Gastrocnemius medialis (tissue), 4 donors: ENCODE measurements at regions not wholly inside any gene's neighbourhood (a gene's known extent, or its start where the extent isn't known, plus 50 kb on each side); places are given as distances from the start of the nearest gene placed in this dataset.

Experiments used
- ATAC-seq, 2 donors: fragments of 150-250 bp; one replicate each; pipeline ENCODE4 v1.9.1; 2016
- DNase-seq, 2 donors: peaks; one replicate each; pipeline ENCODE4 v3.0.0-alpha.2; 2019
- H3K27ac ChIP-seq, 4 donors: fragments of 200-600 bp; sonication (generic); 1 replicate in 1 of 4; 2 replicates in 3 of 4; pipeline ENCODE4 v1.5.1; 2016 to 2018; ENCODE audit warnings: mild to moderate bottlenecking in 2 of 4, moderate library complexity in 1 of 4
- H3K27me3 ChIP-seq, 3 donors: fragments of 200-600 bp; sonication (generic) in 2 of 3; 1 replicate in 1 of 3; 2 replicates in 2 of 3; pipeline versions ENCODE4 v1.5.1 to v1.6.0; 2016 to 2019; ENCODE audit warnings: mild to moderate bottlenecking in 1 of 3, moderate library complexity in 1 of 3
- H3K36me3 ChIP-seq, 2 donors: fragments of 200-600 bp; sonication (generic) in 1 of 2; one replicate each; pipeline ENCODE4 v1.5.1; 2017 to 2018
- H3K4me1 ChIP-seq, 2 donors: fragments of 200-600 bp; sonication (generic) in 1 of 2; one replicate each; pipeline ENCODE4 v1.5.1; 2016 to 2017; ENCODE audit warnings: mild to moderate bottlenecking in 2 of 2
- H3K4me3 ChIP-seq, 4 donors: fragments of 200-600 bp; sonication (generic) in 3 of 4; 1 replicate in 1 of 4; 2 replicates in 3 of 4; pipeline ENCODE4 v1.5.1; 2016 to 2019; ENCODE audit warnings: mild to moderate bottlenecking in 2 of 4
- H3K9me3 ChIP-seq, 3 donors: fragments of 200-600 bp; sonication (generic) in 2 of 3; 1 replicate in 1 of 3; 2 replicates in 2 of 3; pipeline ENCODE4 v1.5.1; 2016 to 2019
- CTCF ChIP-seq, 5 experiments: fragments of 450-650 bp in 3 of 5; fragments of 200-600 bp in 2 of 5; sonication (generic) in 2 of 5; IDR thresholded peaks in 4 of 5; conservative IDR thresholded peaks in 1 of 5; 1 replicate in 4 of 5; 2 replicates in 1 of 5; pipeline ENCODE4 v1.5.1; 2016 to 2019; ENCODE audit warnings: antibody characterized with exemption in 5 of 5, mild to moderate bottlenecking in 3 of 5, moderate library complexity in 3 of 5
- POLR2A ChIP-seq, 2 donors: fragments of 450-650 bp; IDR thresholded peaks; one replicate each; pipeline ENCODE4 v1.6.1; 2017; ENCODE audit warnings: antibody characterized with exemption in 2 of 2, mild to moderate bottlenecking in 2 of 2, moderate library complexity in 2 of 2
- in situ Hi-C, 4 donors: fragments of 200-750 bp; cut with MboI; loops; one replicate each; pipeline versions ENCODE4 v1.15.0 to v1.8.0; 2017; ENCODE audit warnings: low sequenced_read_pairs in 4 of 4
- intact Hi-C: fragments of 100-400 bp; cut with DNase I; formaldehyde crosslinking; loops from one replicate; pipeline ENCODE4 v1.15.1; 2023; ENCODE audit warnings: low total_unique reads

- no peaks in the 10 kb centered on the region for H3K36me3 ChIP-seq
- ATAC-seq: no peak
- H3K27me3 ChIP-seq: no peaks in the 10 kb centered on the region
- in situ Hi-C loops: loop anchor here (25.0 kb wide), 1 partner anchor 276 kb away; the partner anchor contains the start of gene GADD45G (in 4 of the 4)
- H3K9me3 ChIP-seq: no peaks in the 10 kb centered on the region
- peaks cover 42 to 47% of the 10 kb centered on the region in 2 donors for H3K4me1 ChIP-seq
- no peak overlapping the region for H3K4me3 ChIP-seq
- DNase-seq: no peak
- TF ChIP-seq POLR2A (IDR thresholded peaks at IDR 0.05): no peak
- TF ChIP-seq CTCF (IDR thresholded peaks at IDR 0.05 in 4 of 5, conservative IDR thresholded peaks at IDR 0.05 in 1 of 5): no peak
- H3K27ac ChIP-seq: no peak overlapping the region
- intact Hi-C loops: loop anchor here (10.0 kb wide), 1 partner anchor 404 kb away; no protein-coding TSS in a partner anchor
Measured at GRCh38 chr9:89888677-89889076, 283.9 kb downstream of the GADD45G start.

- TF ChIP-seq CTCF (IDR thresholded peaks at IDR 0.05 in 4 of 5, conservative IDR thresholded peaks at IDR 0.05 in 1 of 5) (no peak), POLR2A (IDR thresholded peaks at IDR 0.05) (no peak)
- Histone ChIP-seq H3K4me3 (no peak overlapping the region), H3K4me1 (peaks cover 36 to 41% of the 10 kb centered on the region in 2 donors), H3K27ac (no peak overlapping the region), H3K36me3 (no peaks in the 10 kb centered on the region), H3K9me3 (no peaks in the 10 kb centered on the region), H3K27me3 (no peaks in the 10 kb centered on the region)
- in situ Hi-C loops: loop anchor here (25.0 kb wide), 1 partner anchor 278 kb away; the partner anchor contains the start of gene GADD45G (in 4 of the 4)
- no peak for DNase-seq
- no peak for ATAC-seq
- intact Hi-C loops: loop anchor here (5.0 to 10.0 kb wide), 2 partner anchors 42 to 405 kb away; no protein-coding TSS in a partner anchor
Measured at GRCh38 chr9:89889865-89890264, 285.1 kb downstream of the GADD45G start.

GRCh38 chr9:89890326-89890980 is 285.6 kb downstream of the GADD45G start:
- no peaks in the 10 kb centered on the region for H3K36me3 ChIP-seq
- no peaks in the 10 kb centered on the region for H3K27me3 ChIP-seq
- in situ Hi-C loops (loop anchor here (25.0 kb wide), 1 partner anchor 278 kb away; the partner anchor contains the start of gene GADD45G (in 4 of the 4)), intact Hi-C loops (loop anchor here (5.0 kb wide), 1 partner anchor 42 kb away; no protein-coding TSS in a partner anchor)
- DNase-seq (no peak), ATAC-seq (no peak)
- no peak overlapping the region for H3K4me3 ChIP-seq
- H3K27ac ChIP-seq: no peak overlapping the region
- no peak for TF ChIP-seq CTCF (IDR thresholded peaks at IDR 0.05 in 4 of 5, conservative IDR thresholded peaks at IDR 0.05 in 1 of 5)
- no peak for TF ChIP-seq POLR2A (IDR thresholded peaks at IDR 0.05)
- no peaks in the 10 kb centered on the region for H3K9me3 ChIP-seq
- peaks cover 30 to 35% of the 10 kb centered on the region in 2 donors for H3K4me1 ChIP-seq

GRCh38 chr9:89891221-89891590 is 286.4 kb downstream of the GADD45G start:
- Histone ChIP-seq H3K4me3 (no peak overlapping the region), H3K9me3 (no peaks in the 10 kb centered on the region), H3K4me1 (peaks cover 24 to 27% of the 10 kb centered on the region in 2 donors), H3K27ac (peak overlapping the region in 2 of 4 donors; percentile 59 to 60), H3K36me3 (no peaks in the 10 kb centered on the region), H3K27me3 (no peaks in the 10 kb centered on the region)
- DNase-seq: no peak
- TF ChIP-seq CTCF (IDR thresholded peaks at IDR 0.05 in 4 of 5, conservative IDR thresholded peaks at IDR 0.05 in 1 of 5): no peak
- in situ Hi-C loops (loop anchor here (25.0 kb wide), 1 partner anchor 279 kb away; the partner anchor contains the start of gene GADD45G (in 4 of the 4)), intact Hi-C loops (loop anchor here (5.0 kb wide), 1 partner anchor 41 kb away; no protein-coding TSS in a partner anchor)
- no peak for ATAC-seq
